Fibroblast of villous mesenchyme (primary cell): ENCODE measurements at regions not wholly inside any gene's neighbourhood (a gene's known extent, or its start where the extent isn't known, plus 50 kb on each side); places are given as distances from the start of the nearest gene placed in this dataset.

ENCODE experiments used
- DNase-seq: peaks from one replicate; pipeline ENCODE4 v3.0.0-alpha.2; 2010; ENCODE audit warnings: low read depth
- H3K4me3 ChIP-seq: 2 replicates; pipeline ENCODE4 v1.5.1; 2011; ENCODE audit warnings: low read depth, mild to moderate bottlenecking, low read length
- CTCF ChIP-seq: IDR thresholded peaks from 2 replicates; pipeline ENCODE4 v1.5.1; 2012; ENCODE audit warnings: low read depth, mild to moderate bottlenecking, low read length; ENCODE audit not compliant: insufficient read depth

GRCh38 chr20:63079971-63080370 lies 73.2 kb upstream of the BHLHE23 start:
- DNase-seq, result no peak
- no peak for TF ChIP-seq CTCF
- no peak overlapping the region for H3K4me3 ChIP-seq

GRCh38 chr20:63077705-63078104 lies 70.9 kb upstream of the BHLHE23 start:
- no peak for TF ChIP-seq CTCF
- DNase-seq, result no peak
- no peak overlapping the region for H3K4me3 ChIP-seq

- no peak for TF ChIP-seq CTCF
- no peak for DNase-seq
- H3K4me3 ChIP-seq, result no peak overlapping the region
Measured at GRCh38 chr20:63076421-63076820, 69.7 kb upstream of the BHLHE23 start.

GRCh38 chr20:63074631-63075030 lies 67.9 kb upstream of the BHLHE23 start:
- no peak for DNase-seq
- no peak for TF ChIP-seq CTCF
- H3K4me3 ChIP-seq, result no peak overlapping the region

GRCh38 chr20:63074182-63074581 lies 67.4 kb upstream of the BHLHE23 start:
- TF ChIP-seq CTCF, result no peak

GRCh38 chr20:63073738-63074065 lies 66.9 kb upstream of the BHLHE23 start:
- TF ChIP-seq CTCF, result no peak
- no peak overlapping the region for H3K4me3 ChIP-seq
- DNase-seq, result no peak

More at GRCh38 chr20:63074182-63074581, 67.4 kb upstream of the BHLHE23 start:
- no peak for DNase-seq
- no peak overlapping the region for H3K4me3 ChIP-seq

GRCh38 chr20:63072991-63073737 lies 66.4 kb upstream of the BHLHE23 start:
- DNase-seq, result no peak
- H3K4me3 ChIP-seq, result no peak overlapping the region
- no peak for TF ChIP-seq CTCF
